ENCODE measurements at regions not wholly inside any gene's neighbourhood (a gene's known extent, or its start where the extent isn't known, plus 50 kb on each side); places are given as distances from the start of the nearest gene placed in this dataset.

DNA sequence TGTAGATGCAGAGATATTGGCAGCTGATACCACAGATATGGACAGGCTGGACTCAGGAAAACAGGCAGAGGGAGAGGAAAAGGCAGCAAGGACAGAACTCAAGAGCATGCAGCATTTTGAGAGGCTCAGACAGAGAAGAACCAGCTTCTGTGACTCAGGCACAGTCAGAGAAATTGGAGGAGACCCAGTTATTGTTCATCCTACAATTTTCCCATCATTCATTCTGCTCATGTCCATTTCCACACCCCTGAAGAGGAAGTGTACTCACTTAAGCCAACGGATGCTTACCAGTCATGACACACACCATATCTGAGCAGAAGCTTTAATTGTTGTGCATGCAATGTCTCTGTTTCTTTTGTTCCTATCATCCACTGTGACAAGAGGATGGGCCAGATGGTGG lies 359.8 kb upstream of the HTR2A start:
- 90% methylated on average over 1 of the region's 1 CpG for whole genome bisulfite sequencing (ENCODE audit: low lambda C conversion rate, missing lambda C conversion rate)
- Histone ChIP-seq H2AFZ (no peak overlapping the region), H3K4me2 (no peak overlapping the region)

DNA sequence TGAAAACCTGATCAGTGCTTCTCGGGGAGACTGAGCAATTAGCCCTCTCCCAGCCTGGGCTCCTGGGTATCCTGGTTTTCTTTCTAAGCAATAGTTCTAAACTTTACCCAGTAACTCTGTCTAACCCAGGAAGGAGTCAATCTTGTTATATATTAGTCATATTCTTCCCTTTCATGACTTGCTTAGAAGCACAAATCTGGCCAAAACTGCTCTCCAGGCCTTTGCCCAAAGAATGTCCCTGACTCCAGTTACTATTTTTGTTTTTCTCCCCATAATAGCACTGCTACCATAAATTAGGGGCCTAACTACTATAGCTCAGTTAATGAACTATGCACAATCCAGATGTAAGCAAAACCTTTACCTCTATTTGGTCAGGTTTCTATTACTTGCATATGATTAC lies 355.8 kb upstream of the HTR2A start:
- no peak overlapping the region for H3K4me3 ChIP-seq
- no peaks in the 10 kb centered on the region for H3K27me3 ChIP-seq
- no peak for DNase-seq (ENCODE audit: low spot score)
- no peak overlapping the region for H2AFZ ChIP-seq
- H3K79me2 ChIP-seq = no peaks in the 10 kb centered on the region
- no peaks in the 10 kb centered on the region for H3K9me3 ChIP-seq (ENCODE audit: low read depth)
- no peaks in the 10 kb centered on the region for H3K36me3 ChIP-seq (replicated peaks; ENCODE audit: insufficient read depth, low read depth)
- TF ChIP-seq CTCF (IDR thresholded peaks at IDR 0.05; ENCODE audit: poor library complexity) = no peak
- no peak for TF ChIP-seq EZH2 (IDR thresholded peaks at IDR 0.05; ENCODE audit: borderline replicate concordance)
- no peak for TF ChIP-seq EZH2phosphoT487 (IDR thresholded peaks at IDR 0.05; ENCODE audit: low read depth, severe bottlenecking, unreplicated experiment)
- H3K4me1 ChIP-seq (ENCODE audit: insufficient read depth) = no peaks in the 10 kb centered on the region
- no peaks in the 10 kb centered on the region for H4K20me1 ChIP-seq (ENCODE audit: insufficient read depth, poor library complexity, severe bottlenecking)
- WGBS (ENCODE audit: low lambda C conversion rate, missing lambda C conversion rate) = 100% methylated on average over 1 of the region's 1 CpG
- H3K27ac ChIP-seq = no peak overlapping the region
- no peaks in the 10 kb centered on the region for H3K9me2 ChIP-seq (replicated peaks; ENCODE audit: insufficient read depth)
- no peak overlapping the region for H3K4me2 ChIP-seq

More for the DNA sequence above, 359.8 kb upstream of the HTR2A start:
- H3K27ac ChIP-seq = no peak overlapping the region
- no peaks in the 10 kb centered on the region for H3K36me3 ChIP-seq (replicated peaks; ENCODE audit: insufficient read depth, low read depth)
- no peak overlapping the region for H3K4me3 ChIP-seq
- no peaks in the 10 kb centered on the region for H3K27me3 ChIP-seq
- H3K4me1 ChIP-seq (ENCODE audit: insufficient read depth) = no peaks in the 10 kb centered on the region
- DNase-seq (ENCODE audit: low spot score) = no peak
- H4K20me1 ChIP-seq (ENCODE audit: insufficient read depth, poor library complexity, severe bottlenecking) = no peaks in the 10 kb centered on the region
- no peaks in the 10 kb centered on the region for H3K79me2 ChIP-seq
- TF ChIP-seq EZH2 (IDR thresholded peaks at IDR 0.05; ENCODE audit: borderline replicate concordance) (no peak), CTCF (IDR thresholded peaks at IDR 0.05; ENCODE audit: poor library complexity) (no peak), EZH2phosphoT487 (IDR thresholded peaks at IDR 0.05; ENCODE audit: low read depth, severe bottlenecking, unreplicated experiment) (no peak)
- no peaks in the 10 kb centered on the region for H3K9me2 ChIP-seq (replicated peaks; ENCODE audit: insufficient read depth)
- H3K9me3 ChIP-seq (ENCODE audit: low read depth) = no peaks in the 10 kb centered on the region

DNA sequence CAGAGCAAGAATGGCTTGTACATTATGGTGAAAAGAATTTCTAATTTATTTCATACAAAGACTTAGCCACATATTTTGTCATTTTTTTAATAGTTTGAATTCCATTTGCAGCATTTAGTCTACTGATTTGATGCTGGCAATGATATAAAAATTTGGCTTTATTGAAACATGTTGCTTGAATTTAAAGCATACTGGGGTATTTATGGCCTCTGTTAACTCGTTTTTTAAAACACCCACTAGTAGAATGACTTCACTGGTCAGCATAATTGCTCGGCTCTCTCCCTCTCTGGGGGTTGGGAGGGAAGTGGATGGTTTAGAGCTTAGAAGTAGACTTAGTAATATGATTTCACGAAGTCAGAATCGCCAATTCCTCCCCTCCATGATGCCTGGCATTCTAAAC lies 354.9 kb upstream of the HTR2A start:
- no peak for DNase-seq (ENCODE audit: low spot score)
- H3K9me3 ChIP-seq (ENCODE audit: low read depth) = no peaks in the 10 kb centered on the region
- no peak overlapping the region for H2AFZ ChIP-seq
- no peak overlapping the region for H3K4me2 ChIP-seq
- 84% methylated on average over 4 of the region's 4 CpGs for WGBS (ENCODE audit: low lambda C conversion rate, missing lambda C conversion rate)
- no peaks in the 10 kb centered on the region for H4K20me1 ChIP-seq (ENCODE audit: insufficient read depth, poor library complexity, severe bottlenecking)
- no peaks in the 10 kb centered on the region for H3K4me1 ChIP-seq (ENCODE audit: insufficient read depth)
- H3K9me2 ChIP-seq (replicated peaks; ENCODE audit: insufficient read depth) = no peaks in the 10 kb centered on the region
- no peaks in the 10 kb centered on the region for H3K79me2 ChIP-seq
- H3K27me3 ChIP-seq = no peaks in the 10 kb centered on the region
- TF ChIP-seq CTCF (IDR thresholded peaks at IDR 0.05; ENCODE audit: poor library complexity) (no peak), EZH2 (IDR thresholded peaks at IDR 0.05; ENCODE audit: borderline replicate concordance) (no peak), EZH2phosphoT487 (IDR thresholded peaks at IDR 0.05; ENCODE audit: low read depth, severe bottlenecking, unreplicated experiment) (no peak)
- H3K4me3 ChIP-seq = no peak overlapping the region
- H3K27ac ChIP-seq = no peak overlapping the region
- no peaks in the 10 kb centered on the region for H3K36me3 ChIP-seq (replicated peaks; ENCODE audit: insufficient read depth, low read depth)

DNA sequence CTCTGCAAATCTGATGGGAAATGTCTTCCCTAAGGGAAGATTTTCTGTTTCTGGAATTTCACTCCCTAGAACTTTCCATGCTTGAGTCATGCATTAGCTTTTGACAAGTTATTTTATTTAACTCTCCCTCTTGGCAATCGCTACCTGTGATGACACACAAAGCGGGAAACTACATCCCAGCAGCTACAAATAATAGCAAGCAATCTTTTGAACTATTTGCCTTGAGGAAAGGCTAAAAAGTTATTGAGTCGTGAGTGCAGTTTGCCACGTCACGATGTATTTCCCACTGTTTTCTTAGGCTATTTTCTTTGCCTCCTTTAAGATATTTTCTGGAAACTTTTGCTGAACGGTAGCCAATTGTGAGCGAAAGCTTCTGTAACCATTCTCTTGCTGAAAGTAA lies 353.3 kb upstream of the HTR2A start:
- H3K9me2 ChIP-seq (replicated peaks; ENCODE audit: insufficient read depth) = no peaks in the 10 kb centered on the region
- no peaks in the 10 kb centered on the region for H3K9me3 ChIP-seq (ENCODE audit: low read depth)
- no peak overlapping the region for H3K27ac ChIP-seq
- no peak overlapping the region for H2AFZ ChIP-seq
- no peaks in the 10 kb centered on the region for H3K79me2 ChIP-seq
- WGBS (ENCODE audit: low lambda C conversion rate, missing lambda C conversion rate) = 94% methylated on average over 7 of the region's 7 CpGs
- no peaks in the 10 kb centered on the region for H4K20me1 ChIP-seq (ENCODE audit: insufficient read depth, poor library complexity, severe bottlenecking)
- H3K4me1 ChIP-seq (ENCODE audit: insufficient read depth) = no peaks in the 10 kb centered on the region
- no peaks in the 10 kb centered on the region for H3K27me3 ChIP-seq
- no peak for DNase-seq (ENCODE audit: low spot score)
- H3K4me3 ChIP-seq = no peak overlapping the region
- H3K36me3 ChIP-seq (replicated peaks; ENCODE audit: insufficient read depth, low read depth) = no peaks in the 10 kb centered on the region
- no peak overlapping the region for H3K4me2 ChIP-seq
- TF ChIP-seq EZH2phosphoT487 (IDR thresholded peaks at IDR 0.05; ENCODE audit: low read depth, severe bottlenecking, unreplicated experiment) (no peak), CTCF (IDR thresholded peaks at IDR 0.05; ENCODE audit: poor library complexity) (no peak), EZH2 (IDR thresholded peaks at IDR 0.05; ENCODE audit: borderline replicate concordance) (no peak)

All from hepatocyte (in vitro differentiated cells).